HG02678 (cell line): ENCODE measurements at regions not wholly inside any gene's neighbourhood (a gene's known extent, or its start where the extent isn't known, plus 50 kb on each side); places are given as distances from the start of the nearest gene placed in this dataset.
"Not testable (repeated sequence)": the region's sequence is repeated elsewhere in the genome, so short reads cannot be mapped to it uniquely, and the experiment has no call there.

Experiments
- ATAC-seq: cut with Tn5 transposase; IDR thresholded peaks from one replicate; pipeline ENCODE4 v1.9.1; 2021; ENCODE audit warnings: mild to moderate bottlenecking, moderate library complexity; ENCODE audit not compliant: unreplicated experiment

GRCh38 chr12:91773749-91774429 is 371.8 kb downstream of the BTG1 start:
- no peak for ATAC-seq

GRCh38 chr12:91772411-91772810 is 373.2 kb downstream of the BTG1 start:
- ATAC-seq: no peak

- ATAC-seq: no peak
Measured at GRCh38 chr12:91769736-91770135, 375.9 kb downstream of the BTG1 start.

- no peak for ATAC-seq
Measured at GRCh38 chr12:91767237-91767636, 378.4 kb downstream of the BTG1 start.

- no peak for ATAC-seq
Measured at GRCh38 chr12:91766454-91766853, 379.2 kb downstream of the BTG1 start.

- no peak for ATAC-seq
Measured at GRCh38 chr12:91763654-91764370, 381.8 kb downstream of the BTG1 start.

GRCh38 chr12:91753649-91754048 is 392.0 kb downstream of the BTG1 start:
- no peak for ATAC-seq

GRCh38 chr12:91746976-91747375 is 398.7 kb downstream of the BTG1 start:
- ATAC-seq: no peak

GRCh38 chr12:91744597-91744996 is 401.0 kb downstream of the BTG1 start:
- ATAC-seq: no peak

- no peak for ATAC-seq
Measured at GRCh38 chr12:91743704-91744321, 401.8 kb downstream of the BTG1 start.

GRCh38 chr12:91743280-91743679 is 402.4 kb downstream of the BTG1 start:
- ATAC-seq: no peak

GRCh38 chr12:91741932-91742331 is 403.7 kb downstream of the BTG1 start:
- ATAC-seq: no peak

GRCh38 chr12:91733846-91734245 is 411.8 kb downstream of the BTG1 start:
- ATAC-seq: not testable (repeated sequence)

- ATAC-seq: no peak
Measured at GRCh38 chr12:91732086-91732485, 413.6 kb downstream of the BTG1 start.

GRCh38 chr12:91729543-91729942 is 416.1 kb downstream of the BTG1 start:
- no peak for ATAC-seq

- no peak for ATAC-seq
Measured at GRCh38 chr12:91723191-91723590, 422.5 kb downstream of the BTG1 start.

- no peak for ATAC-seq
Measured at GRCh38 chr12:91722072-91722471, 423.6 kb downstream of the BTG1 start.

GRCh38 chr12:91721023-91721422 is 424.6 kb downstream of the BTG1 start:
- no peak for ATAC-seq

GRCh38 chr12:91718326-91718725 is 427.3 kb downstream of the BTG1 start:
- no peak for ATAC-seq

- ATAC-seq: no peak
Measured at GRCh38 chr12:91717804-91718203, 427.8 kb downstream of the BTG1 start.

- ATAC-seq: not testable (repeated sequence)
Measured at GRCh38 chr12:91711925-91712324, 433.7 kb downstream of the BTG1 start.

GRCh38 chr12:91706466-91706865 is 439.2 kb downstream of the BTG1 start:
- no peak for ATAC-seq
